HepG2 (cell line): ENCODE measurements at regions not wholly inside any gene's neighbourhood (a gene's known extent, or its start where the extent isn't known, plus 50 kb on each side); places are given as distances from the start of the nearest gene placed in this dataset.

Source experiments
- DR1 ChIP-seq: sonication (generic); formaldehyde crosslinking; IDR thresholded peaks from 2 replicates; pipeline ENCODE4 v1.8.0; 2021; ENCODE audit warnings: mild to moderate bottlenecking, missing genetic modification reagents, inconsistent platforms
- MEIS2 ChIP-seq: sonication (generic); formaldehyde crosslinking; IDR thresholded peaks from 2 replicates; pipeline ENCODE4 v1.9.0; 2021; ENCODE audit warnings: mild to moderate bottlenecking, missing genetic modification reagents
- SMAD9 ChIP-seq: sonication (generic); formaldehyde crosslinking; IDR thresholded peaks from 2 replicates; pipeline ENCODE4 v1.5.1; 2020; ENCODE audit warnings: mild to moderate bottlenecking, missing genetic modification reagents
- YEATS4 ChIP-seq: sonication (generic); formaldehyde crosslinking; IDR thresholded peaks from 2 replicates; pipeline ENCODE4 v1.4.0; 2020; ENCODE audit warnings: missing genetic modification reagents, borderline replicate concordance
- ZNF317 ChIP-seq: sonication (generic); formaldehyde crosslinking; IDR thresholded peaks from 2 replicates; pipeline ENCODE4 v1.5.0; 2020; ENCODE audit warnings: mild to moderate bottlenecking, missing genetic modification reagents
- ZNF382 ChIP-seq: sonication (generic); formaldehyde crosslinking; IDR thresholded peaks from 2 replicates; pipeline ENCODE4 v1.5.0; 2020; ENCODE audit warnings: missing genetic modification reagents, mild to moderate bottlenecking, borderline replicate concordance
- ZNF670 ChIP-seq: sonication (generic); formaldehyde crosslinking; IDR thresholded peaks from 2 replicates; pipeline ENCODE4 v1.8.0; 2022; ENCODE audit warnings: mild to moderate bottlenecking, missing genetic modification reagents, borderline replicate concordance
- ZNF75D ChIP-seq: sonication (generic); formaldehyde crosslinking; IDR thresholded peaks from 2 replicates; pipeline ENCODE4 v1.8.1; 2023; ENCODE audit warnings: missing genetic modification reagents, mild to moderate bottlenecking, borderline replicate concordance
- TF ChIP-seq, protein P1 (sequence below): sonication (generic); formaldehyde crosslinking; IDR thresholded peaks from one replicate; pipeline ENCODE4 v1.5.1; 2020; ENCODE audit warnings: mild to moderate bottlenecking, missing genetic modification reagents; ENCODE audit errors: not compliant biosample characterization
- TF ChIP-seq, protein P2 (sequence below): sonication (generic); formaldehyde crosslinking; IDR thresholded peaks from 2 replicates; pipeline ENCODE4 v1.5.1; 2020; ENCODE audit warnings: missing genetic modification reagents, mild to moderate bottlenecking, borderline replicate concordance
- TF ChIP-seq, protein P3 (sequence below): sonication (generic); formaldehyde crosslinking; IDR thresholded peaks from 2 replicates; pipeline ENCODE4 v1.8.1; 2023; ENCODE audit warnings: missing genetic modification reagents, inconsistent platforms, borderline replicate concordance
- TF ChIP-seq, protein P4 (sequence below): sonication (generic); formaldehyde crosslinking; IDR thresholded peaks from 2 replicates; pipeline ENCODE4 v1.4.0; 2020; ENCODE audit warnings: mild to moderate bottlenecking, missing genetic modification reagents
- TF ChIP-seq, protein P5 (sequence below): sonication (generic); formaldehyde crosslinking; IDR thresholded peaks from 2 replicates; pipeline ENCODE4 v1.4.0; 2020; ENCODE audit warnings: missing genetic modification reagents
- TF ChIP-seq, protein P6 (sequence below): sonication (generic); formaldehyde crosslinking; IDR thresholded peaks from 2 replicates; pipeline ENCODE4 v1.4.0; 2020; ENCODE audit warnings: mild to moderate bottlenecking, missing genetic modification reagents

DNA sequence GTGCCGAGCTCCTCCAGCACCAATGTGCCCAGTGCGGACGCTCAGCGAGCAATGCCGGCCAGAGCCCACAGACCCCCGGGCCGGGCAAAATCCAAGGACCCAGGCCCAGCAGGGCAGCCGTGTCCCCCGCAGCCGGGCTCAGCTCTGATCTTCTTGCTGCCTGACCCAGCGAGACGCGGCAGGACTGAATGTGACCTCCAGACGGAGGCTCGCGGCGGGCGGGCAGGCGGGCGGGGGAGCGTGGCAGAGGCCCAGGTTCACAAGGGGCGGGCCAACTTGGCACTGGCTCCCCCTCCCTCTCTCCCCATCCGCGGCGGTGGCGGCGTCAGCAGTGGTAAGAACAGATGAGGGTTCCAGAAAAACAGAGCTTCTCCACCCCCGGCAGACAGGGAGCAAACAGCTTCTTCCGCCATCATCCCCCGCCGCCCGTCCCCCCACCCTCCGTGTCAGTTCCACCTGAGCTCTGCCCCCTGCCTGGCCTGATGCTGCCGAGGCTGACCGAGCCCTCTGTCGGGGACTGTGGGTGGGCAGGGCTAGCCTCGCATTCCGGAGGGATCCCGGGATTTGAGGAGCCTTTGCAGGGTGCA, 94.3 kb downstream of the RFLNA start (continued):
- TF ChIP-seq, protein P1, sequence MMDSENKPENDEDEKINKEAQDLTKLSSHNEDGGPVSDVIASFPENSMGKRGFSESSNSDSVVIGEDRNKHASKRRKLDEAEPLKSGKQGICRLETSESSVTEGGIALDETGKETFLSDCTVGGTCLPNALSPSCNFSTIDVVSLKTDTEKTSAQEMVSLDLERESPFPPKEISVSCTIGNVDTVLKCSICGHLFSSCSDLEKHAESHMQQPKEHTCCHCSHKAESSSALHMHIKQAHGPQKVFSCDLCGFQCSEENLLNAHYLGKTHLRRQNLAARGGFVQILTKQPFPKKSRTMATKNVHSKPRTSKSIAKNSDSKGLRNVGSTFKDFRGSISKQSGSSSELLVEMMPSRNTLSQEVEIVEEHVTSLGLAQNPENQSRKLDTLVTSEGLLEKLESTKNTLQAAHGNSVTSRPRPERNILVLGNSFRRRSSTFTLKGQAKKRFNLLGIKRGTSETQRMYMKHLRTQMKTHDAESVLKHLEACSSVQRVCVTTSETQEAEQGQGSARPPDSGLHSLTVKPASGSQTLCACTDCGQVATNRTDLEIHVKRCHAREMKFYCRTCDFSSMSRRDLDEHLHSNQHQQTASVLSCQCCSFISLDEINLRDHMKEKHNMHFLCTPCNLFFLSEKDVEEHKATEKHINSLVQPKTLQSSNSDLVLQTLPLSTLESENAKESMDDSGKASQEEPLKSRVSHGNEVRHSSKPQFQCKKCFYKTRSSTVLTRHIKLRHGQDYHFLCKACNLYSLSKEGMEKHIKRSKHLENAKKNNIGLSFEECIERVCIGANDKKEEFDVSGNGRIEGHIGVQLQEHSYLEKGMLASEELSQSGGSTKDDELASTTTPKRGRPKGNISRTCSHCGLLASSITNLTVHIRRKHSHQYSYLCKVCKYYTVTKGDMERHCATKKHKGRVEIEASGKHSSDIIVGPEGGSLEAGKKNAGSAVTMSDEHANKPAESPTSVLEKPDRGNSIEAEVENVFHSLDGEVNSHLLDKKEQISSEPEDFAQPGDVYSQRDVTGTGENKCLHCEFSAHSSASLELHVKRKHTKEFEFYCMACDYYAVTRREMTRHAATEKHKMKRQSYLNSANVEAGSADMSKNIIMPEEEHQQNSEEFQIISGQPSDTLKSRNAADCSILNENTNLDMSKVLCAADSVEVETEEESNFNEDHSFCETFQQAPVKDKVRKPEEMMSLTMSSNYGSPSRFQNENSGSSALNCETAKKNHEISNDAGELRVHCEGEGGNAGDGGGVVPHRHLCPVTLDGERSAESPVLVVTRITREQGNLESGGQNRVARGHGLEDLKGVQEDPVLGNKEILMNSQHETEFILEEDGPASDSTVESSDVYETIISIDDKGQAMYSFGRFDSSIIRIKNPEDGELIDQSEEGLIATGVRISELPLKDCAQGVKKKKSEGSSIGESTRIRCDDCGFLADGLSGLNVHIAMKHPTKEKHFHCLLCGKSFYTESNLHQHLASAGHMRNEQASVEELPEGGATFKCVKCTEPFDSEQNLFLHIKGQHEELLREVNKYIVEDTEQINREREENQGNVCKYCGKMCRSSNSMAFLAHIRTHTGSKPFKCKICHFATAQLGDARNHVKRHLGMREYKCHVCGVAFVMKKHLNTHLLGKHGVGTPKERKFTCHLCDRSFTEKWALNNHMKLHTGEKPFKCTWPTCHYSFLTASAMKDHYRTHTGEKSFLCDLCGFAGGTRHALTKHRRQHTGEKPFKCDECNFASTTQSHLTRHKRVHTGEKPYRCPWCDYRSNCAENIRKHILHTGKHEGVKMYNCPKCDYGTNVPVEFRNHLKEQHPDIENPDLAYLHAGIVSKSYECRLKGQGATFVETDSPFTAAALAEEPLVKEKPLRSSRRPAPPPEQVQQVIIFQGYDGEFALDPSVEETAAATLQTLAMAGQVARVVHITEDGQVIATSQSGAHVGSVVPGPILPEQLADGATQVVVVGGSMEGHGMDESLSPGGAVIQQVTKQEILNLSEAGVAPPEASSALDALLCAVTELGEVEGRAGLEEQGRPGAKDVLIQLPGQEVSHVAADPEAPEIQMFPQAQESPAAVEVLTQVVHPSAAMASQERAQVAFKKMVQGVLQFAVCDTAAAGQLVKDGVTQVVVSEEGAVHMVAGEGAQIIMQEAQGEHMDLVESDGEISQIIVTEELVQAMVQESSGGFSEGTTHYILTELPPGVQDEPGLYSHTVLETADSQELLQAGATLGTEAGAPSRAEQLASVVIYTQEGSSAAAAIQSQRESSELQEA (CRISPR knock-in tag) = peak; percentile 40
- TF ChIP-seq, protein P2, sequence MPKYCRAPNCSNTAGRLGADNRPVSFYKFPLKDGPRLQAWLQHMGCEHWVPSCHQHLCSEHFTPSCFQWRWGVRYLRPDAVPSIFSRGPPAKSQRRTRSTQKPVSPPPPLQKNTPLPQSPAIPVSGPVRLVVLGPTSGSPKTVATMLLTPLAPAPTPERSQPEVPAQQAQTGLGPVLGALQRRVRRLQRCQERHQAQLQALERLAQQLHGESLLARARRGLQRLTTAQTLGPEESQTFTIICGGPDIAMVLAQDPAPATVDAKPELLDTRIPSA (CRISPR knock-in tag) = no peak
- TF ChIP-seq ZNF317 (peak; percentile 72; the same call in 1 of the 2 replicates), DR1 (CRISPR knock-in tag) (0 out of 2 replicates have a peak, but pooled peaks have one; percentile 39), ZNF75D (CRISPR knock-in tag) (no peak), ZNF670 (no peak), YEATS4 (CRISPR knock-in tag) (no peak; the same call in 1 of the 2 replicates), SMAD9 (CRISPR knock-in tag) (no peak), ZNF382 (CRISPR knock-in tag) (no peak), MEIS2 (CRISPR knock-in tag) (peak; percentile 81; the same call in 1 of the 2 replicates)
- TF ChIP-seq, protein P3, sequence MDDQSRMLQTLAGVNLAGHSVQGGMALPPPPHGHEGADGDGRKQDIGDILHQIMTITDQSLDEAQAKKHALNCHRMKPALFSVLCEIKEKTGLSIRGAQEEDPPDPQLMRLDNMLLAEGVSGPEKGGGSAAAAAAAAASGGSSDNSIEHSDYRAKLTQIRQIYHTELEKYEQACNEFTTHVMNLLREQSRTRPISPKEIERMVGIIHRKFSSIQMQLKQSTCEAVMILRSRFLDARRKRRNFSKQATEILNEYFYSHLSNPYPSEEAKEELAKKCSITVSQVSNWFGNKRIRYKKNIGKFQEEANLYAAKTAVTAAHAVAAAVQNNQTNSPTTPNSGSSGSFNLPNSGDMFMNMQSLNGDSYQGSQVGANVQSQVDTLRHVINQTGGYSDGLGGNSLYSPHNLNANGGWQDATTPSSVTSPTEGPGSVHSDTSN (CRISPR knock-in tag) = no peak
- TF ChIP-seq, protein P4, sequence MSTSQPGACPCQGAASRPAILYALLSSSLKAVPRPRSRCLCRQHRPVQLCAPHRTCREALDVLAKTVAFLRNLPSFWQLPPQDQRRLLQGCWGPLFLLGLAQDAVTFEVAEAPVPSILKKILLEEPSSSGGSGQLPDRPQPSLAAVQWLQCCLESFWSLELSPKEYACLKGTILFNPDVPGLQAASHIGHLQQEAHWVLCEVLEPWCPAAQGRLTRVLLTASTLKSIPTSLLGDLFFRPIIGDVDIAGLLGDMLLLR = peak; percentile 19; the same call in 1 of the 2 replicates
- TF ChIP-seq, protein P5, sequence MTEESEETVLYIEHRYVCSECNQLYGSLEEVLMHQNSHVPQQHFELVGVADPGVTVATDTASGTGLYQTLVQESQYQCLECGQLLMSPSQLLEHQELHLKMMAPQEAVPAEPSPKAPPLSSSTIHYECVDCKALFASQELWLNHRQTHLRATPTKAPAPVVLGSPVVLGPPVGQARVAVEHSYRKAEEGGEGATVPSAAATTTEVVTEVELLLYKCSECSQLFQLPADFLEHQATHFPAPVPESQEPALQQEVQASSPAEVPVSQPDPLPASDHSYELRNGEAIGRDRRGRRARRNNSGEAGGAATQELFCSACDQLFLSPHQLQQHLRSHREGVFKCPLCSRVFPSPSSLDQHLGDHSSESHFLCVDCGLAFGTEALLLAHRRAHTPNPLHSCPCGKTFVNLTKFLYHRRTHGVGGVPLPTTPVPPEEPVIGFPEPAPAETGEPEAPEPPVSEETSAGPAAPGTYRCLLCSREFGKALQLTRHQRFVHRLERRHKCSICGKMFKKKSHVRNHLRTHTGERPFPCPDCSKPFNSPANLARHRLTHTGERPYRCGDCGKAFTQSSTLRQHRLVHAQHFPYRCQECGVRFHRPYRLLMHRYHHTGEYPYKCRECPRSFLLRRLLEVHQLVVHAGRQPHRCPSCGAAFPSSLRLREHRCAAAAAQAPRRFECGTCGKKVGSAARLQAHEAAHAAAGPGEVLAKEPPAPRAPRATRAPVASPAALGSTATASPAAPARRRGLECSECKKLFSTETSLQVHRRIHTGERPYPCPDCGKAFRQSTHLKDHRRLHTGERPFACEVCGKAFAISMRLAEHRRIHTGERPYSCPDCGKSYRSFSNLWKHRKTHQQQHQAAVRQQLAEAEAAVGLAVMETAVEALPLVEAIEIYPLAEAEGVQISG (CRISPR knock-in tag) = peak; percentile 32
- TF ChIP-seq, protein P6, sequence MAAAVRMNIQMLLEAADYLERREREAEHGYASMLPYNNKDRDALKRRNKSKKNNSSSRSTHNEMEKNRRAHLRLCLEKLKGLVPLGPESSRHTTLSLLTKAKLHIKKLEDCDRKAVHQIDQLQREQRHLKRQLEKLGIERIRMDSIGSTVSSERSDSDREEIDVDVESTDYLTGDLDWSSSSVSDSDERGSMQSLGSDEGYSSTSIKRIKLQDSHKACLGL (CRISPR knock-in tag) = peak; percentile 53; the same call in 1 of the 2 replicates
